Suppressor macrophage treated with lipopolysaccharide for 4 hours (primary cell): ENCODE measurements at regions not wholly inside any gene's neighbourhood (a gene's known extent, or its start where the extent isn't known, plus 50 kb on each side); places are given as distances from the start of the nearest gene placed in this dataset.

Experiments
- DNase-seq: peaks from one replicate; pipeline ENCODE4 v3.0.0-alpha.2; 2020

DNA sequence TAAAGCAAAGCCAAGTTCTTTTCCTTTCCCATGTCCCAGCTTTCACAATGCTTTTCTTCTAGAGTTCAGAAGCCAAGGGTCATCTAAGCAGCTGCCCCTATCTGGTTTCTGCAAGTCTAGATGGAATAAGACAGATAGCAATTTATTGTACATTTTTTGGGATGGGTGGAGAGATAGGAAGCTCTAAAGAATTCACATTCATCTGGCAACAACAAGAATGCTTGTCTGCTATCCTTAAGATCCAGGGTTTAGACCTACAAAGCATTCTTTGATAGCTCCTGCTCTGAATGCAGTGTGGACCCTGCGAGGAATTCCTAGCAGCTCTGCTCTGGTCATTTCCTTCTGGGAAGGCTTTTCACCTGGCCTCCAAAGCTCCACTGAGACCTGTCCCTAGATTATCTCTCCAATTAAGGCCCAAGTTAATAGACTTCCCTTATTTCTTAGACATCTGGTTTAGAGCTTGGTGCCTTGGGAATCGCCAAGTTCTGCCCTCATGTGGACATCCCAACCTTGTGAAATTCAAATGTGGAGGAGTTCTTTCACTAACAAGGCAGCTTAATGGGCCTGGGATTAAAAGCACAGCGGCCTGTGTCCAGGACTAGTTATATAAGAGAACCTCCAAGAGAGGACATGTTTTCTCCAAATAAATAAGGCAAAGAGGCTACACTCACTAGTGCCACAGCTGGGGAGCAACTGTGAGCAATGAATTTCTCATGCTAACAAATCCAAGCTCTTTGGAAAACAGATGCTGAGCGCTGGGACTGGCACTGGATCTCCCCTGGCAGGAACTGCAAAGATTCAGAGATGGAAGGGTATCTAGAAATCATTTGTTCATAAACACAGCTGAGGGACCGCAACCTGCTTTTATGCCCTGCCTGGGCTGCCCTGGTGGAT is 384.5 kb upstream of the DDHD1 start:
- DNase-seq = no peak

DNA sequence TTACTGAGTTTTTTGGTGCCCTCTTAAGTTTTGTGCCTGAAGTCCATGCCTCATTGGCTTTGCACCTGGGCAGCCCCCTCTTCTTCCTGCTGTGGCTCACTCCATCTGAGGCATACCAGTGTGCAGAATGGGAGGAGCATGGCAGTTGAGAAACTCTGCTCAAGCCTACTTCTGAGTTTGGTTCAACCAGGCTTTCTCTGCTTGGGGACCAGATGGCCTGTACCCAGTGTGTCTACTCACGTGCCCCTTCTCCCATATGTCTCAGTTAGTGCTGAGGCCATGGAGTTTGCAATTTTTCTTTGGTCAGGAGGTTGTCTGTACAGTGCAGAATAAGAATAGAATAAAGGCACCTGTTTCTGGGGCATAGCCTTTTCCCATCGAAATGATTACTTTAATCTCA is 383.3 kb upstream of the DDHD1 start:
- no peak for DNase-seq

DNA sequence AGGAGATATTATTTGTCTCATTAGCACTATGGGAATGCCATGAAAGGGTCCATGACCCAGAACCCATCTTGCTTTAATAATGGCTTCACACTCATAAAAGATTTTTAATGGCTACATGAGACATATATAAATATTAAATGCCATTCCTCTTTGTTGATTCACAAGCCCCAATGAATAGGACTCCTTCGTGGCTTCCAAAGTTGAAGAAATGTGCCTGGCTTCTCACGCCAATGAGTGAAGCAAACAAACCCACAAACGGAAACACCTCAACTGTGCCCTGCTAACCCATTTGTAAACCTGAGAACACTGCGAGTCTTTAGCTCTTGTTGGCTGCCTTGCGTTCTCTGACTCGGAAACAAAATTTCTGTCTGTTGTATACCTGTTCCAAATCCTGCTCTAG is 381.7 kb upstream of the DDHD1 start:
- no peak for DNase-seq

DNA sequence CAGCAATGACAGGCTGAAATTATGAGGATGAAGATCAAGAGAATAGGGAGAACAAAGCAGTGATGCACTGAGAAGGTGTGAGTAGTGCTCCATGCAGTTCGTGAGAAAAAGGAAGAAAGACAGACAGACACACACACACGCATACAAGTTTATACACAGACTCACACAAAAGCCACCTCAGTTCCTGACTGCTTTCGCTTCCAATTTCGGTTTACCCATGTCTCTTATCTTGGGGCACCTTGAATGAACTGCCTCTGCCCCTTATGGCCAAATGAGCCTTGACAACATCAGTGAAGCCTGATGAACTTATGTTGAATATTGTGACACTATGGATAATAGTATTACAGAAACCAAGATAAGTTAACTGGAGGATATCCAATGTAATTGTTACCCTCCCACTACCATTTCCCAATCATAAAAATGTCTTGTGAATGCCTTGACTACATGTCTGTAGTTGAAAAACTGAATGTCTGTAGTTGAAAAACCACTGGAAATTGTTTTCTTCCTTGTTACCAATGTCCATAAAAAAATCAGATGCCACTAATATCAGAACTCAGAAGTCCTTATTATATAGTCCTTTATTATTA is 380.4 kb upstream of the DDHD1 start:
- DNase-seq = no peak

DNA sequence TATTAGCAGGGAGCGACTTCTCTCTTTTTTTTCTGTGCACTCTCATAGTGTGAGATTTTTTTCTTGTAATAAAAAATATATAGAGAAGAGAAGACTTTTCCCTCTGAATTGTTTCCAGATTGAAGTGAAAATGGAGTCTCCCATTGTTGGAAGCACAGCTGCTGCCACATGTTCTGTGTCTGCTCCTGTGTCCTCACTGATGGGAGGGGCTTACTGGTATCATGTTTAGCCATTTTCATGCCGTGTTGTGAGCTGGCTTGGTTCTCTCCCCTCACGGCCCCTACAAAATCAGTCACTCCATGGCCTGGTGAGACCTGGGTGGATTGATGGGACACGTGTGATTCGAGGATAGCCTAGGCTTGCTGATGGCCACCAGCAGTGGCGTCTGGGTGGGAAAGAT is 379.7 kb upstream of the DDHD1 start:
- no peak for DNase-seq

DNA sequence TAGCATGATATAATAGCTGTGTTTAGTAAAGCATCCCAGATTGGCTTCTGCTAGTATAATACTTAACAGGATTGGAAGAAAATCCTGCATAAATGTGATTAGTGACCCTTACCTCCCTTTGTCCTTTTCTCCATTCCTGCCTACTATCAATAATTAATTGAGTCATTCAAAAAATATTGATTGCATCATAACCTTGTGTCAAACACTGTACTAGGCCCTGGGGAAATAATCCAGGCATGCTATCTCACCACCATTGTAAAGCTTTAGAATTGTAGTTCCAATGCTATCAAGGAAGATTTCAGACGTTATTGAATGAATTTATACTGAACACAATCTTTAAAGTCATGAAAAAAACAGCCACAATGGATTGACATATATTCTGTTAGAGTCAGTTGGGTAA is 378.6 kb upstream of the DDHD1 start:
- no peak for DNase-seq

DNA sequence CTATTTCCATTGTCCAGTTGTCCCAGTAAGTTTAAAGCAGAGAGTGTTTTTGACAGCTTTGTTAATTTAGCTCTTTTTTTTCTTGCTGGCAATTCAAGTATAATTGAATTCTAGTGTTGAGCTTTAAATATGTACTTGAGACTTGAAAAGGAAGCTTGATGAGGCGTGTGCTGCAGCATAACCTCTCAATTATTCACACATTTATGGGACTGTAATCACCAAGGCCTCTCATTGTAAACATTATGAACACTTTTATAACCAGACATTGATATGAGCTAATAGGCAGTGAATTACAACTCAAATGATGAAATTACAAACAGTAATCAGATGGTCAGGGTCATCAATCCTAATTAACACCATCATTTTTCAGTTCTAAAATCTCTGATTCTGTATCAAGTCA is 378.0 kb upstream of the DDHD1 start:
- no peak for DNase-seq

DNA sequence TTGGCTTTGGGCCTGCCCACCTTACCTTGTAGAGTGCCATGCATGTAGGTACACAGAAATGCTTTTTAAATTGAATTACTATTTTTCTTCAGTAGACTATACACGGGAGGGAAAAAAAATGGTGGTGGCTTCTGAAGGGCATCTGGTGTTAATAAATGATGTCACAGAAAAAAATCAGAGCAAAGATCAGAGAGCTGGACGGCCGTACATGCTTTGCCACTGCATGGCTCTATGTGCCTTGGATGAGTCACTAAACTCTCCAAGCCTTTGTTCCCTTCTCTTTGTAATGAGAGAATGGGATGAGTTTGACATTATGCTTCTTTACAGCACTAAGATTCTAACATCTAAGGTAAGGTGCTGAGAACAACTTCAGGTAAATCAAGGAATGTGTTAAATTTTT is 376.4 kb upstream of the DDHD1 start:
- no peak for DNase-seq

DNA sequence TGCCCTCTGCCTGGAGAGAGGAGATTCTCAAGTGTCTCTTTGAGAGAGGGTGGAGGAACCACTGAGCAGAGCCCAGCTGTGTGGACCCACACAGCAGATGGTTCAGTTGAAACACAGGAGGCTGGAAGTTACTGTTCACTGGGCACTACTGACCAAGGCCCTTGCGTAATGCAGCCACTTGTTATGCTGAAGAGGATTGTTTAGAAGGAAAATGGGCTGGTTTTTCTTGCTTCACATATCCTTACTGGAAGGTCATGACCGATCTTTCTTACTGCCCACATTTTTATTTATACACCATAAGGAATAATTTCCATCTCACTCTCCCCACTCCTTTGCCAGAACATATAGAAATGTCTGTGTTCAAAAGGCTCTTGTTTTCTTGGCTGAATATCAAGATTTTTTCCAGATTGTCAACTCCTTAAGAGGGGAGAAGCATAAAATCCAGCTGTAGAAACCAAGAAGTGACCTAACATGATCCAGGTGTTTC is 375.1 kb upstream of the DDHD1 start:
- DNase-seq = no peak

DNA sequence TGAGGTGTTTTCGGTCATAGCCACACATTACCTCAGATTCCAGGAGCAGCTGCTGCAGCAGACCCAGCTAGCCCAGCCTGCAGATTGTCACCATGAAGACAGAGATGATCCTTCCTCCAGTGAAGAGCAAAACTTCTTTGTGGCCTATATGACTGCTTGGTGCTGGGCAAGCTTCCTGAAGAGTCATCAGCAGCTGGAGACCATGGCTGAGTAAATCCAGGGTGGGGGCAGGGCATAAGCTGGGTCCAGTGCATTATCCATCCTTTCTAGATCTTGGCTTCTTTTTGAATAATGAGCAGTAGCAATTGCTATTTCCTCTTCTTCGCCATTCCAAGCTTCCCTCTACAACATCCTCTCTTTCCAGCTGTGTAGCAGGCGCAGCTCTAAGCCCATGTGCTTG is 373.1 kb upstream of the DDHD1 start:
- DNase-seq = no peak

DNA sequence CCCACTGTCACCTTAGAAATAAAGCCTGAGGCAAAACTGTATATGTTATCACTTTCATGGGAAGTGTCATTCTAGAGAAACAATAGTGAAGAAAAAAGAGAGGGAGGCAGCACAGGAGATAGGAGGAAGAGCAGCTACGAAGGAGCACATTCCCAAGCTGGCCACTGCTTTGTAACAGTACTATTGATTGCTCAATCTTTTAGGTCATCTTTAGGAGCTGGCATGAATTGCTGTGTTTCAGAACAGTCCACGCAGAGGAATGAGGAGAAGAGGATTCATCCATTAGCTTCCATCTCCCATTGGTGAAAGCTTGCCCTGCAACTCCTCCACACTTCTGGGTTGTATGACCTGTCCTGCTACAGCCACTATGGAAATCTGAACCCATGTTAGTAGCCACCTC is 372.5 kb upstream of the DDHD1 start:
- DNase-seq = no peak

DNA sequence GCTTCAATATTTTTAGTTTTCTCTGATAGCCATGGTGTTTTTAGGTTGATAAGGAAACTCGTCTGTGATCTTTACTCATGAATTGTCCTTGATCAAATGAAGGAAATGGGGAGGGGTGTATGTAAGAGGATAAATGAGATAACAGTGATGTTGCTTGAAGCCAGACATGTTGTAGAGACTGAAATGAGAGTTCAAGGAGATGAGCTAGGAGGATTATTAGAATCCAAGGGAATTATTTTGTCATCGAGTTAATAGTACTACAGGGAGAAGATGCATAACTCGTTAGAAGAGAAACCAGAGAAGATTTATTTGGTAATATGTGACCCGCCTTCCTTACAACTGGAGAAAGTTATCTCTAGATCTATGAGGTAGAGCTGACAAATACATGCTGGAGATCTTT is 371.3 kb upstream of the DDHD1 start:
- DNase-seq = no peak

DNA sequence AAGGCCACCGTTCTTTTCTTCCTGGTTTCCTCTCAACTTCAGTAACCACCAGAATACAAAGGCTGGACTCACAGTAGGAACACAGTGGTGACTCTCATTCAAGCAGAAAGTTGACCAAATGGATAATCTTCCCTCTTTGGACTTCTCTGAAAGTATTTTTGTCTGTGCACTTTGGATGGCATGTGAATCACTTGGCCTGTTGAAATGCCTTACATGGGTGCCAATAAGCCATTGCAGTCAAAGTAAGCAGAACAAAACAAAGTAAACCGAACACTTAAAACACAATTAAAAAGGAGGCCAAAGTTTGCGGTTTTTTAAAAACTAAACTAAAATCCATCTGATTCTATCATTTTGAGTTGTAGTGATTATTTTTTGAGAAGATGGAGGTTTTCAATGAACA is 370.1 kb upstream of the DDHD1 start:
- DNase-seq = no peak

DNA sequence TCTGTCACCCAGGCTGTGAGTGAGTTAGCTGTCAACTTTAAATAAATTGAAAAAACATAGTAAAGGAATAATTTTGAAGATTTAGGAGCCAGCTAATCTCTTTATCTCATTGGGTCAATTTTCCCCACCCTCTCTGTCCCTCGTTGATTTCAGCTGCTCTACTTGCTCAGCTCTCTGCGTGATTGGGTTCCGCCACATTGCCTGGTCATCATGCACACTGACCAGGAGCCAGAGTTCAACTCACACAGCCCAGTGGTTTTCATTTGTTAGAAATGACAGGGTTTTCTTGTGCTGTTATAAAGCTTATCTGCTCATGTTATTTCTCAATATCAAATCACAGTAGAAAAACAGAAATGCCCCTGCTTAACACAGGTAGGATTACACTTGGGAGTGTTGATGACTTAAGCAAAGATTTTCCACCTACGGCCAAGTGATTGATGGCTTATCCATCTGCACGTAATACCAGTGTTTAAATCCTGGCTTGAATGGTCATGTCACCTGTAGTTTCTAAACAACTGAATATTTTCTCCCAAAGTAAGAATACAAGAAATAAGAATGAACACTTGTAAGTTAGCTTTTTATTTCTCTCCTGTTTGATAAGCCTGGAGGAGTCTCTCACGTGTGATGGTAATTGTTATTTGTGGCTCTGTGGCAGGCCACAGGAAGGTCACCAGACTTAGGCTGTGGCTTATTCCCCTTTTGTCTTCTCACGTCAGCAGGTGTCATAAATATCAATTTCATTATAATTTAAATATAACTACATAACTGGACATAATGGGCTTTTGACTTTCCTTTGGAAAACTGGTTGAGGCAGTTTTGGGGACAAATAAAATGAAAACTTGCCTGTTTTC is 367.2 kb upstream of the DDHD1 start:
- DNase-seq = no peak

DNA sequence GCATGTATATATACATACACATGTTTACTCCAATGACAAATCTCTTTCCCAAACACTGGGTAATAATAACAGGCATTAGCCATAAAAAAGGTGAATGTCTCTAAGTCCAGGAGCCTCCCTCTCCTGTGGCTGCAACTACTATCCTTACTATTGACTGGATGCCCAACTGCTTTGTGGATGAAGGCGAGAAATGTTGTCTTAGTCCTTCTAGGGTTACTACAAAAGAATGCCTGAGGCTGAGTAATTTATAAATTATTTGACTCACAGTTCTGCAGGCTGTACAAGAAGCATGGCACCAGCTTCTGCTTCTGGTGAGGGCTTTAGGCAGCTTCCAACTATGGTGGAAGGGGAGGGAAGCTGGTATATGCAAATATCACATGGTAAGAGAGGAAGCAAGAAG is 366.0 kb upstream of the DDHD1 start:
- no peak for DNase-seq

DNA sequence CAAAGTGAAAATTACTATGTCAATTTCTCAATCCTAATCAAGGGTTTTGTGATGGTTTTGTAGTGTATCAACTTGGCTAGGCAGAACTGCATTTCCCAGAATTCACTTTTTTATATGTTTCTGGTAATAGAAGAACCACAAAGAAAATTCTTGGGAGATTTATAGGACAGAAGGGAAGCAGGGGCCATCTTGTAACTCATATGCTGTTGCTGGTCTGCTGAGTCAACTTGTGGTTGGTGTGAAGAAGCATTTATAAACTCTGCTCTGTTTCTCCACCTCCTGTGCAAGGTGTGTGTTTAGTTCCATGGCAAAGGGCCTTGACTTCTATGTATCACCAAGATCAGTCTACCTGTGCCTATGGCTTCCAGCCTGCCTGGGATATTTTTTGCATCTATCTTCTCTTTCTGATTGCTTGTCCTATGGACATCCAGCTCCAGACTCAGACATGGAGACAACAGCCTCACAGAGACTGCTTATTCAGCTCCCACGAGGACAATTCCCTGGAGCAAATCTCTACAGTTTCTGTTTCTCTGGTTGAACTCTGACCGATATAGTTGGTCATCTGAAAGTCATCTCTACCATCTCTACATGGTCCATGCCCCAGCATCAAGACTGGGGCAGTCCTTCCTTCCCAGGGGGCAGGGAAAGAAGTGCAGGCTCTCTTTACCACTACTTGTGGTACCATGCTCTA is 364.3 kb upstream of the DDHD1 start:
- no peak for DNase-seq

DNA sequence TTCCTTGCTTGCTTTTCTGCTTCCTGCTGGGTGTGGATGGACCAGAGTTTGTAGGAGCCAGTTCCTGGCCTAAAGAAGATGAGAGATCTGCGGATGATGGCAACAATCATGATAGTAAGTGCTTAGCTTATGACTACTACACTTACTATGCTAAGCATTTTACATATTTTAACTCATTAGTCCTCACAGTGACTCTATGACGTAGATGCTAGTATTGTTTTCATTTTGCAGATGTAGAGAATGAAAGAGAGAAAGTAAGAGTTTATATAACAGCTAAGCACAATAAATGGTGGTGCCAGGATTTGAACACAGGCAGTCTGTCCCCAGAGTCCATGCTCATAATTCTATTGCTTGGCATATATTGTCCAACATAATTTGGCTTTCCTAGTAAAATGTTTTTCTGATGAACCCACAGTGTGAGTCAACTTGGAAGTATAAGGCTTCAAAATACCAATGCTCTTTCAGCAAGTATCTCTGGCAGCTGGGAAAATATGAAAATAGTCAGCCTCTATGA is 363.2 kb upstream of the DDHD1 start:
- DNase-seq = no peak

DNA sequence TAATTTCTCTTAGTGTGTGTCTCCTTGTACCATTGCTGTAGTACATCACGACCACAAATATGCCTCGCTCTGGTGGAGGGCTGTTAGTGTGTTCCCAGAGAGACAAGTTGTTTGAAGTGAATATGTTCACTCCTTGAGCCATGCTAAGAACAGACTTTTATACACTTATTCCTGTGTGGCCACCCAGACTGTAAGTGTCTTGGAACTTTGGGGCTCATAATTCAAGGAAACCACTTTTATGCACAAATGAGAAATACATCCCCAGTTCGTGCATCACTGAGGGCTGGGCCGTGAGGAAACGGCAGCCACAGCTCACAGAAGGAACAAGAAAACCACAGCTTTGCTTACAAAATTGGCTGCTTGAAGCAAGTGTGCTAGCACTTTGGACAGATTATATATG is 362.2 kb upstream of the DDHD1 start:
- no peak for DNase-seq

DNA sequence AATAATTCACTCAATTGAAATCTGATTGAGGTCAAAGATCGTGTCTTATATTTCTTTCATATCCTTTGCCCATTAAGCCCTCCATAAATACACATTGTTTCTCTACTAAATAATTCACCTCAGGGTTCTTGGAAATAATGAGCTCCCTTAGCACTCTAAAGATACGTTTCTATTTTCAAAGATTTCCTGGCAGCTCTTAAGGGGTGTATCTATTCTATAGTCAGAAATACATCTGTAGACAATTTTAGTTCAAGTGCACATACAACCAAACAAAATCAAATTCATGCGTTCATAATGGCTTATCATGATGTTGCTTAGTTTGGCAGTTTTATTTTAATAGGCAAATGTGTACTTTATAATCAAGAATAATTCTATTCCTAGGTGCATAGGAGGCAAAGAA is 361.1 kb upstream of the DDHD1 start:
- no peak for DNase-seq

DNA sequence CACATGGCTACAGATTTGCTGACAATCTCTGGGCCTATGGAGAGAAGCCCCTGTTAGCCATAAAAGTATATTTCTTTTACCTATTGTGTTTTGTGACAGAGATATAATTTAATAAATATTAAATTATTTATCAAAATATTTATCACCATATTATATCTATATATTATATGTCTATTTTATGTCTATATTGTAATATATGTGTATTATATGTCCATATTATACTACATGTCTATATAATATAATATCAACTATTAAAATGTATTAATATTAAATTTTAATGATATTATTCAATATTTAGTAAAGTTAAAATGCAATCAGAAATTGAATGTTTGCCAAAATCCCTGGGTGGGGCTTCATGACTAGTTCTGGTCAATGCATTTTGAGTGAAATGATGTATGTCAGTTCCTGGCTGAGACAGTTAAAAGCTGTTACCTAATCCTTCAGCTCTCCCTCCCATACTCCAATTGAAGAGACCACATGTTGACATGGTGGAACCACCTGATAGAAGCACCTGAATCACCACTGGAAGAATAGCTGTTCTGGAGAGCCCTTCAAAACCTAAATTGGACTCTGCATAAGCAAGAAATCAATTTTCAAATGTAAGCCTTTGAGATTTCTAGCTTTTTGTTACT is 357.3 kb upstream of the DDHD1 start:
- no peak for DNase-seq

DNA sequence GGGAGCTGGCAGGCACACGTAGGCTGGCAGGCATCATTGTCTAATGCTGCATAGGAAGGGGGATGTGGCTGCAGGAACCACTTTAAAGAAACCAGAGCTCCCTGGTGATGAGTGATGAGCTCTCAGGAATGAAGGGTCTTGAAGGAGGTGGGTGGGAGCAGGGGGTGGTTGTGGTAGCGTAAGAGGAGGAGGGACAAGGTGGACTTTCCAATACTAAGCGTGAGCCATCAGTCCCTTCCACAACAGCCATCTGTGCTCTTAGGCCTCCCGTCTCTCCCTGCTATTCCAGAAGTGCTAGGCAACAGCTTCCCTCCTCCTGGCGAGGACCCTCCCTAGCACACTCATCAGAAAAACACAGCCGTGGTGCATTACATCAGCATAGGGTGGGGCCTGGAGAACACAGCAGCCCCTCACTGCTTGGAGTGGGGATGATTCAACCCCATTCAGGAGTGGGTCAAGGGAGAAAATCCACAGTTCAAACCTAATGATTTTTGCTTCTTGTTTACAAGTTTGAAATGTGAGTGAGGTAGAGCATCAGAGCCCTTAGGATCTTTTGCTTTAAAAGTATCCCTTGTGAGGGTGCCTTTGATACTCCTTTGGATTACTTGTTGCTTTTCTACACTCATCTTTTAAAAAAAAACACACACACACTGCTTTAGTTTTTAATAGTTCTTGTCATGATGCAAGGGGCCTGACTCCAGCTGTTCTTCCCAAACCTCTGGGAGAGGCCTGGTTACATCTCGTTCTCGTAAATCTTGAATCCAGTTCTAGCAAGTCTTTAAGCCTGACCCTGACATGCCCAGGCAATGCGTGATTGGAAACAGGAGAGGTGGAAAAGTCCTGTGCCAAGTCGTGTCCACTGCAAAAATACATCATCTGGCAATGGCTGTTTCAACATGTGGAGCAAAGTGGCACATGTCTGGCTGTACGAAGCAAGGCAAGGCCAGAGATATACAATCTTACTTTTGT is 356.4 kb upstream of the DDHD1 start:
- no peak for DNase-seq
